Ovary (tissue), 3 donors: ENCODE measurements at regions not wholly inside any gene's neighbourhood (a gene's known extent, or its start where the extent isn't known, plus 50 kb on each side); places are given as distances from the start of the nearest gene placed in this dataset.

Experiments used
- EP300 ChIP-seq: sonication (generic); formaldehyde crosslinking; IDR thresholded peaks from one replicate; pipeline ENCODE4 v1.6.1; 2017; ENCODE audit warnings: antibody characterized with exemption
- TF ChIP-seq, protein P1 (sequence below), 3 donors: fragments of 450-650 bp in 2 of 3; fragments of 200-600 bp in 1 of 3; IDR thresholded peaks; one replicate each; pipeline versions ENCODE4 v1.5.1 to v1.8.0; 2016 to 2022; ENCODE audit warnings: antibody characterized with exemption in 3 of 3, mild to moderate bottlenecking in 1 of 3
- donor health status: DM: no; HTN: no; CAD: no.

DNA sequence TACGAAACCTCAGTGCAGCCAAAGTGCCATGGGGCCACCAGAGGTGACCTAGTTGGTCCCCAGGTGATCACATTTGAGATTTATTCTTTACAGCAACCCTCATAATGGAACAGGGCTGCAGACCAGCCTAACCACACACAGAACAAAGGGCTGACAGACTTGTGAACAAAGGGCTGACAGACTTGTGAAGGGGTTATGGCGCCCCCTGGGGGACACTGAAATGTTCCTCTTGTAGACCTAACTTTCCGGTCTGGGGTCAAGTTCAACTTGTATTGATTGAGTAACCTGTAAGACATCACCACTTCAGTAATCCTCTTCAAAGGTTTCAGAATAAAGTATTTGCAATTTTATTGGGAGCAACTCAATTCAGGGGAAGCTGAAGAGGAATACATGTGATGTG is 175.9 kb upstream of the RPS6KA3 start:
- TF ChIP-seq EP300, result no peak
- TF ChIP-seq, protein P1, sequence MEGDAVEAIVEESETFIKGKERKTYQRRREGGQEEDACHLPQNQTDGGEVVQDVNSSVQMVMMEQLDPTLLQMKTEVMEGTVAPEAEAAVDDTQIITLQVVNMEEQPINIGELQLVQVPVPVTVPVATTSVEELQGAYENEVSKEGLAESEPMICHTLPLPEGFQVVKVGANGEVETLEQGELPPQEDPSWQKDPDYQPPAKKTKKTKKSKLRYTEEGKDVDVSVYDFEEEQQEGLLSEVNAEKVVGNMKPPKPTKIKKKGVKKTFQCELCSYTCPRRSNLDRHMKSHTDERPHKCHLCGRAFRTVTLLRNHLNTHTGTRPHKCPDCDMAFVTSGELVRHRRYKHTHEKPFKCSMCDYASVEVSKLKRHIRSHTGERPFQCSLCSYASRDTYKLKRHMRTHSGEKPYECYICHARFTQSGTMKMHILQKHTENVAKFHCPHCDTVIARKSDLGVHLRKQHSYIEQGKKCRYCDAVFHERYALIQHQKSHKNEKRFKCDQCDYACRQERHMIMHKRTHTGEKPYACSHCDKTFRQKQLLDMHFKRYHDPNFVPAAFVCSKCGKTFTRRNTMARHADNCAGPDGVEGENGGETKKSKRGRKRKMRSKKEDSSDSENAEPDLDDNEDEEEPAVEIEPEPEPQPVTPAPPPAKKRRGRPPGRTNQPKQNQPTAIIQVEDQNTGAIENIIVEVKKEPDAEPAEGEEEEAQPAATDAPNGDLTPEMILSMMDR (IDR thresholded peaks at IDR 0.05), result peak in 1 of 3 donors; percentile 27
